HCT116 (cell line): ENCODE measurements at regions not wholly inside any gene's neighbourhood (a gene's known extent, or its start where the extent isn't known, plus 50 kb on each side); places are given as distances from the start of the nearest gene placed in this dataset.

ENCODE experiments used
- ATAC-seq: fragments of 200-7000 bp; cut with Tn5 transposase; 2 replicates; pipeline ENCODE4 v1.9.1; 2020; ENCODE audit warnings: mild to moderate bottlenecking, moderate library complexity
- BruUV-seq: library from RNA; stranded (reverse); fragments of 400-500 nt; replicated peaks from 2 replicates; lab custom pipeline; 2021; lab: Mats Ljungman, UMichigan
- CTCF ChIA-PET: fragments of 300-600 bp; sonication (Branson Sonifier 250); formaldehyde crosslinking; loops from one replicate; lab custom pipeline; 2021; ENCODE audit warnings: antibody characterized with exemption; lab: Charles Lee
- POLR2A ChIA-PET: fragments of 300-600, 350-600 bp; sonication (Branson Sonifier 250); formaldehyde crosslinking; loops from one replicate; lab custom pipeline; 2021; ENCODE audit warnings: antibody characterized with exemption; lab: Charles Lee
- RAD21 ChIA-PET, 2 experiments: fragments of 300-600 bp; sonication (Branson Sonifier 250); formaldehyde crosslinking; loops; one replicate each; lab custom pipeline; 2023; ENCODE audit warnings: low total read pairs in 2 of 2; ENCODE audit not compliant: uncharacterized antibody in 2 of 2, unreplicated experiment in 2 of 2, low non-redundant PET in 1 of 2; lab: Charles Lee
- DNase-seq: peaks from one replicate; pipeline ENCODE4 v3.0.0-alpha.2; 2010; ENCODE audit warnings: low read depth, low spot score
- H2AFZ ChIP-seq: fragments of 200-600 bp; shearing (Covaris generic), sonication (generic); 2 replicates; pipeline ENCODE4 v1.6.1; 2017; ENCODE audit warnings: low read depth, mixed run types, mixed read lengths, antibody characterized with exemption, low read length; ENCODE audit not compliant: poor library complexity, severe bottlenecking
- H3K27ac ChIP-seq: 2 replicates; pipeline ENCODE4 v1.5.1; 2012; ENCODE audit warnings: low read depth, low read length
- H3K27me3 ChIP-seq: fragments of 200-600 bp; sonication (generic); 2 replicates; pipeline ENCODE4 v1.6.1; 2016; ENCODE audit warnings: mixed run types, low read length, mixed read lengths; ENCODE audit not compliant: insufficient read depth
- H3K36me3 ChIP-seq, 2 experiments: fragments of 200-500 bp in 1 of 2; fragments of 200-600 bp in 1 of 2; sonication (Bioruptor generic) in 1 of 2; sonication (generic) in 1 of 2; 2 replicates each; pipeline versions ENCODE4 v1.5.1 to v1.6.1; 2014 to 2016; ENCODE audit warnings: low read length in 2 of 2, inconsistent platforms in 1 of 2, mixed read lengths in 1 of 2, mixed run types in 1 of 2; ENCODE audit not compliant: insufficient read depth in 2 of 2, control insufficient read depth in 1 of 2
- H3K4me1 ChIP-seq, 2 experiments: fragments of 200-600 bp in 1 of 2; sonication (generic) in 1 of 2; 2 replicates each; pipeline versions ENCODE4 v1.5.1 to v1.6.1; 2012 to 2017; ENCODE audit warnings: low read length in 2 of 2, inconsistent platforms in 1 of 2, mild to moderate bottlenecking in 1 of 2, mixed read lengths in 1 of 2, mixed run types in 1 of 2, moderate library complexity in 1 of 2; ENCODE audit not compliant: insufficient read depth in 2 of 2, control insufficient read depth in 1 of 2
- H3K4me2 ChIP-seq: fragments of 200-600 bp; sonication (generic); 2 replicates; pipeline ENCODE4 v1.6.1; 2017; ENCODE audit warnings: mixed run types, low read length, mixed read lengths
- H3K4me3 ChIP-seq, 2 experiments: fragments of 200-600 bp in 1 of 2; sonication (generic) in 1 of 2; replicated peaks in 1 of 2; 2 replicates each; pipeline ENCODE4 v1.5.1; 2011 to 2016; ENCODE audit warnings: low read length in 2 of 2, control low read depth in 1 of 2, low read depth in 1 of 2, mild to moderate bottlenecking in 1 of 2, mixed read lengths in 1 of 2, mixed run types in 1 of 2
- H3K79me2 ChIP-seq: fragments of 200-600 bp; sonication (generic); 2 replicates; pipeline ENCODE4 v1.6.1; 2017; ENCODE audit warnings: mild to moderate bottlenecking, mixed run types, low read length, moderate library complexity, mixed read lengths; ENCODE audit not compliant: insufficient read depth
- H3K9ac ChIP-seq: fragments of 200-600 bp; sonication (generic); 2 replicates; pipeline ENCODE4 v1.6.1; 2016; ENCODE audit warnings: low read length, mixed read lengths
- H3K9me2 ChIP-seq: fragments of 200-600 bp; sonication (generic), shearing (Covaris generic); 2 replicates; pipeline ENCODE4 v1.6.1; 2017; ENCODE audit warnings: mixed run types, mild to moderate bottlenecking, moderate library complexity; ENCODE audit not compliant: insufficient read depth
- H3K9me3 ChIP-seq, 2 experiments: fragments of 200-500 bp in 1 of 2; fragments of 200-600 bp in 1 of 2; sonication (Bioruptor generic) in 1 of 2; sonication (generic) in 1 of 2; 2 replicates each; pipeline ENCODE4 v1.6.1; 2014 to 2017; ENCODE audit warnings: low read length in 2 of 2, mixed read lengths in 2 of 2, inconsistent platforms in 1 of 2, low read depth in 1 of 2, mild to moderate bottlenecking in 1 of 2, mixed run types in 1 of 2, moderate library complexity in 1 of 2; ENCODE audit not compliant: control insufficient read depth in 1 of 2, insufficient read depth in 1 of 2
- H4K20me1 ChIP-seq: fragments of 200-600 bp; sonication (generic), shearing (Covaris generic); 2 replicates; pipeline ENCODE4 v1.6.1; 2017; ENCODE audit warnings: mixed run types, mild to moderate bottlenecking, moderate library complexity; ENCODE audit not compliant: insufficient read depth
- CBX3 ChIP-seq: IDR thresholded peaks from 2 replicates; pipeline ENCODE4 v1.6.1; 2012; ENCODE audit warnings: low read depth
- CEBPB ChIP-seq: IDR thresholded peaks from 2 replicates; pipeline ENCODE4 v1.6.1; 2012; ENCODE audit warnings: low read depth
- ELF1 ChIP-seq: IDR thresholded peaks from 2 replicates; pipeline ENCODE4 v1.6.1; 2012; ENCODE audit warnings: low read depth, borderline replicate concordance
- EZH2 ChIP-seq: fragments of 200-600 bp; sonication (generic); IDR thresholded peaks from 2 replicates; pipeline ENCODE4 v1.6.1; 2017; ENCODE audit warnings: antibody characterized with exemption, mixed run types
- FOSL1 ChIP-seq: IDR thresholded peaks from 2 replicates; pipeline ENCODE4 v1.6.1; 2012; ENCODE audit warnings: low read depth
- RAD21 ChIP-seq: IDR thresholded peaks from 2 replicates; pipeline ENCODE4 v1.6.1; 2012; ENCODE audit warnings: low read depth, mild to moderate bottlenecking
- SIN3A ChIP-seq: IDR thresholded peaks from 2 replicates; pipeline ENCODE4 v1.6.1; 2012; ENCODE audit warnings: low read depth
- ZFX ChIP-seq: fragments of 450-650 bp; IDR thresholded peaks from 2 replicates; pipeline ENCODE4 v1.6.1; 2017
- intact Hi-C: fragments of 100-400 bp; cut with micrococcal nuclease; formaldehyde crosslinking; loops from 2 replicates; pipeline ENCODE4 v1.10.0; 2022
- TF ChIP-seq, protein P1 (sequence below): IDR thresholded peaks from 2 replicates; pipeline ENCODE4 v1.6.1; 2012; ENCODE audit warnings: low read depth

DNA sequence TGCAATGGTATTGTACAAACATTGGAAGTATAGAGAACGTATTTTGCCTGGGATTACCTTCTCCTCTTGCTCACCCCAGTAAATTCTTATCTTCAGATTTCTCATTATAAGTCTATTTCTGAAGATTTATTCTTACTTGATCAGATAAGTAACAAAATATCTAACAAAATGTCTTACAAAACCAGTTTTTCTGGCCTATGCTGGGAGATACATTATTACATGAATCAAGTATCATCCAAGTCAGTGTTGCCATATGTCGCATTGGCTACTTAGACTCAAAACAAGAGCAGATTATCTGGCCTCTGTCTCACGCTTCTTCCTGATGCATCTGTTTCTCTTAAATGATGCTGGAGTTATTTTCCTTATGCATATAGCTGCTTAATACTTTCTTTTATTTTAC, 408.5 kb downstream of the CCER1 start:
- ChIA-PET POLR2A (no interaction called here), CTCF (no interaction called here), RAD21 (no interaction called here)
- Histone ChIP-seq H3K4me1 (no peaks in the 10 kb centered on the region), H2AFZ (no peak overlapping the region), H3K36me3 (no peaks in the 10 kb centered on the region), H3K9ac (no peak overlapping the region), H3K79me2 (no peaks in the 10 kb centered on the region), H3K4me3 (no peak overlapping the region), H3K9me3 (no peaks in the 10 kb centered on the region), H4K20me1 (no peaks in the 10 kb centered on the region), H3K4me2 (no peak overlapping the region), H3K9me2 (no peaks in the 10 kb centered on the region), H3K27me3 (no peaks in the 10 kb centered on the region), H3K27ac (no peak overlapping the region)
- ATAC-seq (no peak), DNase-seq (no peak)
- BruUV-seq, result no TSS peak
- TF ChIP-seq FOSL1 (no peak), RAD21 (no peak)
- TF ChIP-seq, protein P1, sequence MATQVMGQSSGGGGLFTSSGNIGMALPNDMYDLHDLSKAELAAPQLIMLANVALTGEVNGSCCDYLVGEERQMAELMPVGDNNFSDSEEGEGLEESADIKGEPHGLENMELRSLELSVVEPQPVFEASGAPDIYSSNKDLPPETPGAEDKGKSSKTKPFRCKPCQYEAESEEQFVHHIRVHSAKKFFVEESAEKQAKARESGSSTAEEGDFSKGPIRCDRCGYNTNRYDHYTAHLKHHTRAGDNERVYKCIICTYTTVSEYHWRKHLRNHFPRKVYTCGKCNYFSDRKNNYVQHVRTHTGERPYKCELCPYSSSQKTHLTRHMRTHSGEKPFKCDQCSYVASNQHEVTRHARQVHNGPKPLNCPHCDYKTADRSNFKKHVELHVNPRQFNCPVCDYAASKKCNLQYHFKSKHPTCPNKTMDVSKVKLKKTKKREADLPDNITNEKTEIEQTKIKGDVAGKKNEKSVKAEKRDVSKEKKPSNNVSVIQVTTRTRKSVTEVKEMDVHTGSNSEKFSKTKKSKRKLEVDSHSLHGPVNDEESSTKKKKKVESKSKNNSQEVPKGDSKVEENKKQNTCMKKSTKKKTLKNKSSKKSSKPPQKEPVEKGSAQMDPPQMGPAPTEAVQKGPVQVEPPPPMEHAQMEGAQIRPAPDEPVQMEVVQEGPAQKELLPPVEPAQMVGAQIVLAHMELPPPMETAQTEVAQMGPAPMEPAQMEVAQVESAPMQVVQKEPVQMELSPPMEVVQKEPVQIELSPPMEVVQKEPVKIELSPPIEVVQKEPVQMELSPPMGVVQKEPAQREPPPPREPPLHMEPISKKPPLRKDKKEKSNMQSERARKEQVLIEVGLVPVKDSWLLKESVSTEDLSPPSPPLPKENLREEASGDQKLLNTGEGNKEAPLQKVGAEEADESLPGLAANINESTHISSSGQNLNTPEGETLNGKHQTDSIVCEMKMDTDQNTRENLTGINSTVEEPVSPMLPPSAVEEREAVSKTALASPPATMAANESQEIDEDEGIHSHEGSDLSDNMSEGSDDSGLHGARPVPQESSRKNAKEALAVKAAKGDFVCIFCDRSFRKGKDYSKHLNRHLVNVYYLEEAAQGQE, result no peak
- intact Hi-C loops, result no loop called here

DNA sequence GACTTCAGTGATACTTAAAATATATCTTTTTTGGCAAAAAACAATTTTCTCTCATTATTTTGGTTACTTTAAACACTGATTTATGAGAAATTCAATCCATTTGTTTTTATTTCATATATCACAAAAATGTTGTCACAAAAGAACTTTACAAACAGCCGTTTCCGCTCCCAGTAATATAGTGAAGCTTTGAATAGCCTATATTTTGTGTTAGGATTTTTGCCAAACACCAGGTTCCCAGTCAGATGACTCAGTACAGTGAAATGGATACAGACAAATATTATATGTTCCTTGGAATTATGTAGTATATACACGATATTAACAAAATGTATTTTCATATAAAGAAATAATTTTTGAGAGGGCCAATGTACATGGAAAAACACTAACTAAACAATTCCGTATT, 411.1 kb downstream of the CCER1 start:
- CTCF ChIA-PET, result no interaction called here
- DNase-seq, result no peak
- intact Hi-C loops, result no loop called here
- Histone ChIP-seq H2AFZ (no peak overlapping the region), H3K27ac (no peak overlapping the region), H3K79me2 (no peaks in the 10 kb centered on the region), H3K27me3 (no peaks in the 10 kb centered on the region), H3K9me3 (no peaks in the 10 kb centered on the region), H3K36me3 (no peaks in the 10 kb centered on the region), H3K9ac (no peak overlapping the region), H3K4me3 (no peak overlapping the region)
- POLR2A ChIA-PET, result no interaction called here
- no peak for ATAC-seq
- BruUV-seq, result no TSS peak
- TF ChIP-seq ZFX, result no peak
- TF ChIP-seq EZH2, result no peak
- no peak for TF ChIP-seq CEBPB
- no peak for TF ChIP-seq SIN3A
- TF ChIP-seq ELF1, result no peak
- no peak for TF ChIP-seq CBX3
- TF ChIP-seq, all 23 proteins: peak for 0
- no peaks in the 10 kb centered on the region for H3K4me1 ChIP-seq
- no peaks in the 10 kb centered on the region for H3K9me2 ChIP-seq
- H3K4me2 ChIP-seq, result no peak overlapping the region
- RAD21 ChIA-PET, result no interaction called here
- H4K20me1 ChIP-seq, result no peaks in the 10 kb centered on the region
